Brain microvascular endothelial cell (primary cell): ENCODE measurements at regions not wholly inside any gene's neighbourhood (a gene's known extent, or its start where the extent isn't known, plus 50 kb on each side); places are given as distances from the start of the nearest gene placed in this dataset.
"Not testable (repeated sequence)": the region's sequence is repeated elsewhere in the genome, so short reads cannot be mapped to it uniquely, and the experiment has no call there.

Experiments
- DNase-seq: peaks from one replicate; pipeline ENCODE4 v3.0.0-alpha.2; 2020
- H3K27ac ChIP-seq: fragments of 250-450 bp; sonication (Bioruptor Pico); 2 replicates; pipeline ENCODE4 v1.5.1; 2020; ENCODE audit warnings: mild to moderate bottlenecking, moderate library complexity
- H3K27me3 ChIP-seq: fragments of 250-450 bp; sonication (Bioruptor Pico); replicated peaks from 2 replicates; pipeline ENCODE4 v1.5.1; 2020; ENCODE audit warnings: mild to moderate bottlenecking
- H3K36me3 ChIP-seq: fragments of 250-450 bp; sonication (Bioruptor Pico); replicated peaks from 2 replicates; pipeline ENCODE4 v1.5.1; 2020; ENCODE audit warnings: mild to moderate bottlenecking
- H3K4me3 ChIP-seq: 2 replicates; pipeline ENCODE4 v1.5.1; 2011; ENCODE audit warnings: low read depth, mild to moderate bottlenecking, control low read depth, low read length, moderate library complexity
- in situ Hi-C: cut with HindIII; loops from 2 replicates; pipeline ENCODE4 v1.10.0; 2017; ENCODE audit warnings: low sequenced_read_pairs, low pct_ligation_motif_present
- TF ChIP-seq, protein P1 (sequence below): IDR thresholded peaks from 2 replicates; pipeline ENCODE4 v1.5.1; 2011; ENCODE audit warnings: low read depth, mild to moderate bottlenecking, moderate library complexity, low read length, control low read depth, inconsistent platforms; ENCODE audit errors: missing control alignments

GRCh38 chr2:221896505-221897151 is 324.5 kb upstream of the EPHA4 start:
- in situ Hi-C loops = no loop called here
- Histone ChIP-seq H3K4me3 (no peak overlapping the region), H3K36me3 (no peaks in the 10 kb centered on the region), H3K27me3 (no peaks in the 10 kb centered on the region), H3K27ac (no peak overlapping the region)
- DNase-seq = no peak
- TF ChIP-seq, protein P1, sequence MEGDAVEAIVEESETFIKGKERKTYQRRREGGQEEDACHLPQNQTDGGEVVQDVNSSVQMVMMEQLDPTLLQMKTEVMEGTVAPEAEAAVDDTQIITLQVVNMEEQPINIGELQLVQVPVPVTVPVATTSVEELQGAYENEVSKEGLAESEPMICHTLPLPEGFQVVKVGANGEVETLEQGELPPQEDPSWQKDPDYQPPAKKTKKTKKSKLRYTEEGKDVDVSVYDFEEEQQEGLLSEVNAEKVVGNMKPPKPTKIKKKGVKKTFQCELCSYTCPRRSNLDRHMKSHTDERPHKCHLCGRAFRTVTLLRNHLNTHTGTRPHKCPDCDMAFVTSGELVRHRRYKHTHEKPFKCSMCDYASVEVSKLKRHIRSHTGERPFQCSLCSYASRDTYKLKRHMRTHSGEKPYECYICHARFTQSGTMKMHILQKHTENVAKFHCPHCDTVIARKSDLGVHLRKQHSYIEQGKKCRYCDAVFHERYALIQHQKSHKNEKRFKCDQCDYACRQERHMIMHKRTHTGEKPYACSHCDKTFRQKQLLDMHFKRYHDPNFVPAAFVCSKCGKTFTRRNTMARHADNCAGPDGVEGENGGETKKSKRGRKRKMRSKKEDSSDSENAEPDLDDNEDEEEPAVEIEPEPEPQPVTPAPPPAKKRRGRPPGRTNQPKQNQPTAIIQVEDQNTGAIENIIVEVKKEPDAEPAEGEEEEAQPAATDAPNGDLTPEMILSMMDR = no peak

GRCh38 chr2:221895366-221896121 is 323.4 kb upstream of the EPHA4 start:
- DNase-seq = no peak
- Histone ChIP-seq H3K4me3 (no peak overlapping the region), H3K27me3 (no peaks in the 10 kb centered on the region), H3K36me3 (no peaks in the 10 kb centered on the region), H3K27ac (no peak overlapping the region)
- TF ChIP-seq, protein P1 = no peak
- in situ Hi-C loops = no loop called here

DNA sequence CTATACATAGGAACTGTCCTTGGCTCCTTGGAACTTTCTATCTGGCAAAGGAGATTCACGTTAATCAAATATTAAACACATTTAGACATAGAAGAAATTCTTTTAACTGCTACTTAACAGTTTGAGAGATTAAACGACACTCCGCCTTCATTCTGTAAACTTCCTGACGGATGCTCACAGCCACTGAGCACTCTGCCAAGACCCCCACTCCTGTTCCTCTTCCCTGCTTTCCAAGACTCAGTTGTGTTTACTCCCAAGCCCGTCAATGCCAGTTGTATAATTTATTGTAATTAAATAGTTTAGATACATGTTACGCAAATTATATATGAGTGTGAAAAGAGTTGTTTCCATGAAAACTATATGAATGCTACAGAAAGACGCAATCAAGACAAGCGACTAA is 321.4 kb upstream of the EPHA4 start:
- Histone ChIP-seq H3K27ac (no peak overlapping the region), H3K27me3 (no peaks in the 10 kb centered on the region), H3K4me3 (no peak overlapping the region), H3K36me3 (no peaks in the 10 kb centered on the region)
- in situ Hi-C loops = no loop called here
- TF ChIP-seq, protein P1 = no peak
- no peak for DNase-seq

DNA sequence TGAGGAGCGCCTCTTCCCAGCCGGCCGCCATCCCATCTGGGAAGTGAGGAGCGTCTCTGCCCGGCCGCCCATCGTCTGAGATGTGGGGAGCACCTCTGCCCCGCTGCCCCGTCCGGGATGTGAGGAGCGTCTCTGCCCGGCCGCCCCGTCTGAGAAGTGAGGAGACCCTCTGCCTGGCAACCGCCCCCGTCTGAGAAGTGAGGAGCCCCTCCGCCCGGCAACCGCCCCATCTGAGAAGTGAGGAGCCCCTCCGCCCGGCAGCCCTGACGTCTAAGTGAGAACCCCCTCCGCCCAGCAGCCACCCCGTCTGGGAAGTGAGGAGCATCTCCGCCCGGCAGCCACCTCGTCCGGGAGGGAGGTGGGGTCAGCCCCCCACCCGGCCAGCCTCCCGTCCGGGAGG is 319.9 kb upstream of the EPHA4 start:
- H3K27me3 ChIP-seq, H3K4me3 ChIP-seq, H3K36me3 ChIP-seq, H3K27ac ChIP-seq, in situ Hi-C loops, DNase-seq: not testable (repeated sequence)

GRCh38 chr2:221883976-221884375 is 311.9 kb upstream of the EPHA4 start:
- no peak for DNase-seq
- TF ChIP-seq, protein P1 = no peak
- H3K27me3 ChIP-seq = no peaks in the 10 kb centered on the region
- H3K36me3 ChIP-seq = no peaks in the 10 kb centered on the region
- no peak overlapping the region for H3K4me3 ChIP-seq
- no peak overlapping the region for H3K27ac ChIP-seq
- in situ Hi-C loops = no loop called here

- Histone ChIP-seq H3K27me3 (no peaks in the 10 kb centered on the region), H3K27ac (no peak overlapping the region), H3K4me3 (no peak overlapping the region), H3K36me3 (no peaks in the 10 kb centered on the region)
- TF ChIP-seq, protein P1 = no peak
- in situ Hi-C loops = no loop called here
- DNase-seq = no peak
Measured at GRCh38 chr2:221876016-221876415, 303.9 kb upstream of the EPHA4 start.
